Dedifferentiated amniotic fluid mesenchymal stem cell (primary cell): ENCODE measurements at regions not wholly inside any gene's neighbourhood (a gene's known extent, or its start where the extent isn't known, plus 50 kb on each side); places are given as distances from the start of the nearest gene placed in this dataset.

Experiments
- DNase-seq: peaks from one replicate; pipeline ENCODE4 v3.0.0-alpha.2; 2016; ENCODE audit errors: extremely low spot score

DNA sequence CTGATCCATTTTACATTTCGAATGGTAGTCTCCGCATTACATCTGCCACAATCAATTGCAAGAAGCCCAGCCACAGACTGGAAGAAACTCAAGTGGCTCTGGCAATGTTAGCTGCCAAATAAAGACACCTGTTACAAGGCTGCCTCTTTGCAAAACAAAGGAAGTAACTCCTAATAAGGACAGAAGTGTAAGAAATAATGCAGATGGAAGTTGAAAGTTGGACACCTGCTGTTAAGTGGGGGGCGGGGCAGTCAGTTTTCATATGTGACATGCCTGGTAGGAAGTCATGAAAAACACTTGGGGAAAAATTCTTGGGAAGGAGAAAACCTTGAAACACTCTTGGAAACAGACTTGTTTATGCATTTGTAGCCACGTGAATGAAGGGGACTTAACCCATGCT is 54.1 kb upstream of the ATP2C1 start:
- DNase-seq, result no peak

DNA sequence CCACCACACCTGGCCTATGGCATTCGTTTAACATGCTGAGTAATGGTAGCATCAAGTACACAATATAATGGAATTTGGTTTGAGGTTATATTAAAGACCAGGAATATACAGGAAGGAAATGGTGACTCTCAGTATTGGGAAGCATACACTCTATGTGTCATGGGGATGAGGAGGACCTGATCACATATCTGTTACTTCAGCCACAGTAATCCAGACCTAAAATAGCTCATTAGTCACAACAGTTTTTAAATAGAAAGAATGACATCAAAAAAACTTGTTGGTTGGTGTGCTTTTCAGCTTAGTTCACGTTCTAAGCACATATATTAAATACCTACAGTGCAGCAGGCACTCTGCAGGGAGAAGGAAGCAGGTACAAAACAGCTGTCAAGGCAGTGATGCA is 52.5 kb upstream of the ATP2C1 start:
- no peak for DNase-seq

DNA sequence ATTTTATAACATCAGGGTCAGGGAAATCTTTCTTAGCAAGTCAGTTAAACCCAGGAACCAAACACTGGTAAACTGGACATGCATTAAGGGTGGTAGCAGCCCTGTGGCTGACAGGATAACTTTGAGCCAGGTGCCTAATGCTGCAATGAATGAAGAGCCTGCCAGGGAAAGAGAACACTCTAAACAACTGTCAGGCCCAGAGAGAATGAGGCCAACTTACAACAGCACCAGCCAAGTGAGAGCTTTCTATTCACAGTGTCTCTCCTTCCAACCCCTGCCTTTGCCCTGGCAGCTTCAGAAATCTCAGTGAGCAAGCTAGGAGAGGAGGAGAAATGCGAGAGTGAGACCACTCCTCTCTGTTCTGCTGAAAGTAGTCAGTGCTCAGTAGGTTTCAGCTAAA is 50.4 kb upstream of the ATP2C1 start:
- DNase-seq, result no peak
